K562 (cell line): ENCODE measurements at regions not wholly inside any gene's neighbourhood (a gene's known extent, or its start where the extent isn't known, plus 50 kb on each side); places are given as distances from the start of the nearest gene placed in this dataset.

Source experiments
- ATAC-seq: fragments of 200-7000 bp; cut with Tn5 transposase; 3 replicates; pipeline ENCODE4 v1.9.1; 2020; ENCODE audit warnings: moderate library complexity
- BruUV-seq: library from RNA; stranded (reverse); fragments of 400-500 nt; replicated peaks from 2 replicates; lab custom pipeline; 2021; lab: Mats Ljungman, UMichigan
- CTCF ChIA-PET: fragments of 300-600 bp; formaldehyde crosslinking; extraction: SDS; loops from one replicate; lab custom pipeline; 2021; ENCODE audit warnings: low intra/inter-chr PET ratio; lab: Yijun Ruan, JAX
- POLR2A ChIA-PET: fragments of 300-600, 350-650 bp; sonication (Branson Sonifier 250); formaldehyde crosslinking; extraction: SDS; loops from one replicate; lab custom pipeline; 2021; ENCODE audit warnings: antibody characterized with exemption, inconsistent platforms; lab: Yijun Ruan, JAX
- DNase-seq, 4 experiments: peaks; one replicate each; pipeline versions ENCODE4 v3.0.0 to v3.0.0-alpha.2; 2011 to 2018; ENCODE audit warnings: low spot score in 3 of 4, mixed read lengths in 3 of 4; ENCODE audit errors: extremely low read depth in 1 of 4
- FAIRE-seq: peaks from 2 replicates; lab custom pipeline; 2011; peaks lifted over from hg19 to GRCh38; lab: Jason Lieb, UNC
- H2AFZ ChIP-seq: 2 replicates; pipeline ENCODE4 v1.6.0; 2011; ENCODE audit warnings: low read depth, low read length, control low read depth, inconsistent platforms
- H3K27ac ChIP-seq: fragments of 200-600 bp; 3 replicates; pipeline ENCODE4 v1.8.0; 2011; ENCODE audit warnings: low read depth, mild to moderate bottlenecking, control low read depth, inconsistent platforms, low read length, moderate library complexity, mixed read lengths; ENCODE audit errors: extremely low read depth
- H3K27me3 ChIP-seq, 2 experiments: fragments of 300-600 bp in 1 of 2; 2 replicates in 1 of 2; 3 replicates in 1 of 2; pipeline versions ENCODE4 v1.6.0 to v1.8.0; 2011; ENCODE audit warnings: inconsistent platforms in 2 of 2, low read length in 2 of 2, mild to moderate bottlenecking in 1 of 2, mixed read lengths in 1 of 2, moderate library complexity in 1 of 2; ENCODE audit not compliant: control insufficient read depth in 2 of 2, insufficient read depth in 2 of 2
- H3K36me3 ChIP-seq: fragments of 300-600 bp; 3 replicates; pipeline ENCODE4 v1.8.0; 2011; ENCODE audit warnings: mild to moderate bottlenecking, low read length, inconsistent platforms; ENCODE audit not compliant: control insufficient read depth, insufficient read depth
- H3K4me1 ChIP-seq, 2 experiments: fragments of 200-600 bp in 1 of 2; replicated peaks in 1 of 2; 2 replicates in 1 of 2; 3 replicates in 1 of 2; pipeline versions ENCODE4 v1.5.1 to v1.8.0; 2011; ENCODE audit warnings: inconsistent platforms in 2 of 2, low read length in 2 of 2, mild to moderate bottlenecking in 1 of 2, mixed read lengths in 1 of 2, moderate library complexity in 1 of 2; ENCODE audit not compliant: control insufficient read depth in 2 of 2, insufficient read depth in 2 of 2
- H3K4me2 ChIP-seq: 2 replicates; pipeline ENCODE4 v1.6.1; 2011; ENCODE audit warnings: low read length, control low read depth, inconsistent platforms, mixed read lengths; ENCODE audit not compliant: insufficient read depth
- H3K4me3 ChIP-seq: fragments of 200-600 bp; sonication (generic), shearing (Covaris generic); 2 replicates; pipeline ENCODE4 v1.5.1; 2016; ENCODE audit warnings: control low read depth, inconsistent platforms
- H3K79me2 ChIP-seq: fragments of 200-600 bp; 3 replicates; pipeline ENCODE4 v1.8.0; 2011; ENCODE audit warnings: low read length, inconsistent platforms; ENCODE audit not compliant: control insufficient read depth, insufficient read depth
- H3K9ac ChIP-seq, 2 experiments: 2 replicates each; pipeline versions ENCODE4 v1.6.0 to v1.6.1; 2011; ENCODE audit warnings: low read depth in 2 of 2, low read length in 2 of 2, control low read depth in 1 of 2, inconsistent platforms in 1 of 2, mild to moderate bottlenecking in 1 of 2, mixed read lengths in 1 of 2; ENCODE audit not compliant: insufficient read depth in 1 of 2
- H3K9me1 ChIP-seq: one replicate; pipeline ENCODE4 v1.6.0; 2011; ENCODE audit warnings: inconsistent platforms, mild to moderate bottlenecking, low read length, moderate library complexity; ENCODE audit not compliant: control insufficient read depth, insufficient read depth
- H3K9me3 ChIP-seq: replicated peaks from 2 replicates; pipeline ENCODE4 v1.5.1; 2011; ENCODE audit warnings: low read depth, low read length, inconsistent platforms; ENCODE audit not compliant: control insufficient read depth, insufficient read depth
- H4K20me1 ChIP-seq: replicated peaks from 2 replicates; pipeline ENCODE4 v1.6.1; 2011; ENCODE audit warnings: low read length, inconsistent platforms, mixed read lengths; ENCODE audit not compliant: control insufficient read depth, insufficient read depth
- CBFA2T3 ChIP-seq: fragments of 450-650 bp; IDR thresholded peaks from 2 replicates; pipeline ENCODE4 v1.6.1; 2017
- CREM ChIP-seq: IDR thresholded peaks from 2 replicates; pipeline ENCODE4 v1.6.1; 2014; ENCODE audit warnings: antibody characterized with exemption, low read depth
- CSDE1 ChIP-seq, 2 experiments: fragments of 450-650 bp; IDR thresholded peaks; 2 replicates each; pipeline ENCODE4 v1.6.1; 2016; ENCODE audit warnings: mild to moderate bottlenecking in 1 of 2
- CTCFL ChIP-seq: IDR thresholded peaks from 2 replicates; pipeline ENCODE4 v1.6.1; 2011; ENCODE audit warnings: borderline replicate concordance, low read depth, mild to moderate bottlenecking, moderate library complexity, low read length; ENCODE audit not compliant: insufficient read depth, poor library complexity, severe bottlenecking
- HINFP ChIP-seq: fragments of 450-650 bp; conservative IDR thresholded peaks from 2 replicates; pipeline ENCODE4 v1.6.1; 2016; ENCODE audit warnings: missing genetic modification characterization, low read depth, mild to moderate bottlenecking, control low read depth, missing compliant biosample characterization
- HMGN3 ChIP-seq: IDR thresholded peaks from 2 replicates; pipeline ENCODE4 v1.6.1; 2011; ENCODE audit warnings: borderline replicate concordance, low read depth, mild to moderate bottlenecking, mixed read lengths, low read length; ENCODE audit not compliant: insufficient read length; ENCODE audit errors: extremely low read depth
- NCOA6 ChIP-seq: fragments of 450-650 bp; IDR thresholded peaks from 2 replicates; pipeline ENCODE4 v1.6.1; 2017; ENCODE audit warnings: mild to moderate bottlenecking
- POLR2AphosphoS5 ChIP-seq: IDR thresholded peaks from 2 replicates; pipeline ENCODE4 v1.6.1; 2011; ENCODE audit warnings: mild to moderate bottlenecking, low read depth, low read length, moderate library complexity; ENCODE audit not compliant: control insufficient read depth, insufficient read depth
- SIN3A ChIP-seq, 2 experiments: fragments of 150-350 bp in 1 of 2; IDR thresholded peaks; 2 replicates each; pipeline ENCODE4 v1.6.1; 2011 to 2016; ENCODE audit warnings: borderline replicate concordance in 2 of 2, low read depth in 2 of 2, low read length in 2 of 2, mild to moderate bottlenecking in 2 of 2, moderate library complexity in 2 of 2; ENCODE audit not compliant: control insufficient read depth in 1 of 2
- SREBF1 ChIP-seq: fragments of 150-350 bp; IDR thresholded peaks from 2 replicates; pipeline ENCODE4 v1.6.1; 2014; ENCODE audit warnings: antibody characterized with exemption, low read depth, low read length, borderline replicate concordance
- SRSF1 ChIP-seq: fragments of 200-400 bp; formaldehyde crosslinking; IDR thresholded peaks from 2 replicates; pipeline ENCODE4 v1.6.1; 2017; ENCODE audit warnings: mild to moderate bottlenecking, low read depth, low read length, moderate library complexity
- TCF15 ChIP-seq: fragments of 250-450 bp; sonication (Bioruptor Pico); IDR thresholded peaks from 2 replicates; pipeline ENCODE4 v1.8.0; 2022; ENCODE audit warnings: moderate library complexity, mild to moderate bottlenecking, inconsistent platforms
- ZFP1 ChIP-seq: fragments of 450-650 bp; formaldehyde crosslinking; IDR thresholded peaks from 2 replicates; pipeline ENCODE4 v1.4.0; 2020; ENCODE audit warnings: mild to moderate bottlenecking, mixed read lengths
- ZNF133 ChIP-seq: fragments of 250-450 bp; sonication (Bioruptor Pico); IDR thresholded peaks from 2 replicates; pipeline ENCODE4 v1.4.0; 2020; ENCODE audit warnings: mild to moderate bottlenecking
- ZNF197 ChIP-seq: fragments of 200-800 bp; sonication (Bioruptor generic); IDR thresholded peaks from 2 replicates; pipeline ENCODE4 v1.6.1; 2016; ENCODE audit warnings: low read depth, missing genetic modification characterization, missing compliant biosample characterization
- ZNF589 ChIP-seq: fragments of 200-800 bp; sonication (Bioruptor generic); IDR thresholded peaks from 2 replicates; pipeline ENCODE4 v1.6.1; 2016; ENCODE audit warnings: low read depth, missing genetic modification characterization, missing compliant biosample characterization
- ZNF778 ChIP-seq: fragments of 450-650 bp; formaldehyde crosslinking; IDR thresholded peaks from 2 replicates; pipeline ENCODE4 v1.4.0; 2020; ENCODE audit warnings: mild to moderate bottlenecking, moderate library complexity
- WGBS: fragments of 100-300 bp; shearing (Covaris generic); methylation state at CpG from one replicate; pipeline ENCODE4 v1.1.6; 2016; ENCODE audit warnings: low coverage, mixed read lengths; ENCODE audit not compliant: insufficient coverage; ENCODE audit errors: missing lambda C conversion rate; 5-methylcytosine and 5-hydroxymethylcytosine counted together
- in situ Hi-C: fragments of 300-500 bp; cut with MboI; formaldehyde crosslinking; loops from 4 replicates; pipeline ENCODE4 v1.15.0; 2018; ENCODE audit warnings: inconsistent platforms, mixed read lengths
- intact Hi-C: fragments of 100-400 bp; cut with micrococcal nuclease; formaldehyde crosslinking; loops from 2 replicates; pipeline ENCODE4 v1.14.2; 2022

- no peak for TF ChIP-seq SREBF1
- TF ChIP-seq ZFP1 (CRISPR knock-in tag) = no peak
- TF ChIP-seq ZNF133 (CRISPR knock-in tag) = no peak
- no peak for TF ChIP-seq CREM
- TF ChIP-seq SIN3A (IDR thresholded peaks at IDR 0.05; ENCODE audit: borderline replicate concordance in 2 of 2, control insufficient read depth in 1 of 2, low read depth in 2 of 2, low read length in 2 of 2) = no peak
- TF ChIP-seq ZNF778 (CRISPR knock-in tag) = no peak
- TF ChIP-seq HMGN3 = no peak
- no peak for TF ChIP-seq HINFP (tag)
- TF ChIP-seq NCOA6 = no peak
- TF ChIP-seq ZNF589 (CRISPR knock-in tag) = no peak
- no peak for TF ChIP-seq POLR2AphosphoS5
- no peak for TF ChIP-seq CBFA2T3
Measured at GRCh38 chr5:161036296-161036695, 184.3 kb upstream of the ATP10B start (continued).

- no peaks in the 10 kb centered on the region for H3K4me1 ChIP-seq
- no peak overlapping the region for H3K4me2 ChIP-seq
- H3K27ac ChIP-seq = no peak overlapping the region
- in situ Hi-C loops = no loop called here
- FAIRE-seq = no peak
- BruUV-seq = no TSS peak
- no peaks in the 10 kb centered on the region for H3K36me3 ChIP-seq
- POLR2A ChIA-PET = no interaction called here
- CTCF ChIA-PET = no interaction called here
- intact Hi-C loops = no loop called here
- H3K4me3 ChIP-seq = no peak overlapping the region
- no peaks in the 10 kb centered on the region for H3K9me3 ChIP-seq
- no peak overlapping the region for H3K9ac ChIP-seq
- no peak for DNase-seq
- no peaks in the 10 kb centered on the region for H3K79me2 ChIP-seq
- WGBS = 0% methylated on average over 1 of the region's 1 CpG
- no peak overlapping the region for H2AFZ ChIP-seq
- no peak for ATAC-seq
- H3K27me3 ChIP-seq = no peaks in the 10 kb centered on the region
- H3K9me1 ChIP-seq = no peaks in the 10 kb centered on the region
- H4K20me1 ChIP-seq = no peaks in the 10 kb centered on the region
- TF ChIP-seq CSDE1 (IDR thresholded peaks at IDR 0.05) (no peak), SRSF1 (no peak), TCF15 (no peak), ZNF197 (CRISPR knock-in tag) (no peak), CTCFL (no peak)
Measured at GRCh38 chr5:161034451-161034850, 182.4 kb upstream of the ATP10B start.
